ENCODE measurements at regions not wholly inside any gene's neighbourhood (a gene's known extent, or its start where the extent isn't known, plus 50 kb on each side); places are given as distances from the start of the nearest gene placed in this dataset.

DNA sequence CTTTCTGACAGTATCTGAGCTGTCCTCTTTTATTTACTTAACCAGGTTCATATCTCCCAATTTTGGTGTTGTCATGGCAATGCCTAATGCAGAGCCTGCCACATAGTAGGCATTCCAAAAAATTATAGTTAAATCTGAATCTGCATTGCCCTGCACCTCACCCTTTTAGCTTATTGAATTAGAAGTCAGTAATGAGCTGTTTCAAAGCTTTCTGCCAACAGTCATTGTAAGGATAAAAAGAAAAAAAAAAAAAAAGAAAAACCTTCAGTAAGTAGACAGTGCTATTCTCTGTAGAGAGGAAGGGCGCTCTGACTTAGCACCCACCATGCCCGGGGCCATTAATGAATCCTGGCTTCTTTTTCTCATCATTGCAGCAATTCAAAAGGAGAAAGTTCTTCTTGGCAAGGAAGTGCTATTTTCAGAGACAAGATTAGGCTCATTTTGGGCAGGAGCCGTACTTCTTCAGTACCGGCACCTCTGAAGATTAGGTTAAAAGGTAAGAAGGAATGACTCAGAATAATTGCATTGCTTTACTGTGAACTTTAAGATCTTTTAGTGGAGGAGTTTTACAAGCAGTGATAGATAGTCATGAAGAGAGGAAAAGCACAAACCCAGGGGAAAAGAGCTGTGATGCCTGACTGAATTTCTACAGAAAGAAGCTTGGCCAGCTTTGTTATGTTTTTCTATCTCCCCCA is 2041.2 kb upstream of the PIK3C3 start:
- 81 to 83% methylated on average over 4 of the region's 4 CpGs for WGBS, 2 donors
- Histone ChIP-seq H3K4me1 (no peaks in the 10 kb centered on the region), H3K27ac (no peak overlapping the region), H3K36me3 (no peaks in the 10 kb centered on the region), H3K4me3 (no peak overlapping the region), H3K27me3 (no peaks in the 10 kb centered on the region), H3K9me3 (peaks cover 0 to 3% (median 0%) of the 10 kb centered on the region in 4 donors)
- intact Hi-C loops (cut with DNase I): no loop called here
- no peak for DNase-seq
- TF ChIP-seq EP300 (IDR thresholded peaks at IDR 0.05): no peak
- TF ChIP-seq, protein P1, sequence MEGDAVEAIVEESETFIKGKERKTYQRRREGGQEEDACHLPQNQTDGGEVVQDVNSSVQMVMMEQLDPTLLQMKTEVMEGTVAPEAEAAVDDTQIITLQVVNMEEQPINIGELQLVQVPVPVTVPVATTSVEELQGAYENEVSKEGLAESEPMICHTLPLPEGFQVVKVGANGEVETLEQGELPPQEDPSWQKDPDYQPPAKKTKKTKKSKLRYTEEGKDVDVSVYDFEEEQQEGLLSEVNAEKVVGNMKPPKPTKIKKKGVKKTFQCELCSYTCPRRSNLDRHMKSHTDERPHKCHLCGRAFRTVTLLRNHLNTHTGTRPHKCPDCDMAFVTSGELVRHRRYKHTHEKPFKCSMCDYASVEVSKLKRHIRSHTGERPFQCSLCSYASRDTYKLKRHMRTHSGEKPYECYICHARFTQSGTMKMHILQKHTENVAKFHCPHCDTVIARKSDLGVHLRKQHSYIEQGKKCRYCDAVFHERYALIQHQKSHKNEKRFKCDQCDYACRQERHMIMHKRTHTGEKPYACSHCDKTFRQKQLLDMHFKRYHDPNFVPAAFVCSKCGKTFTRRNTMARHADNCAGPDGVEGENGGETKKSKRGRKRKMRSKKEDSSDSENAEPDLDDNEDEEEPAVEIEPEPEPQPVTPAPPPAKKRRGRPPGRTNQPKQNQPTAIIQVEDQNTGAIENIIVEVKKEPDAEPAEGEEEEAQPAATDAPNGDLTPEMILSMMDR (IDR thresholded peaks at IDR 0.05): no peak
- TF ChIP-seq POLR2AphosphoS5 (IDR thresholded peaks at IDR 0.05): no peak
- TF ChIP-seq POLR2A (IDR thresholded peaks at IDR 0.05): no peak

DNA sequence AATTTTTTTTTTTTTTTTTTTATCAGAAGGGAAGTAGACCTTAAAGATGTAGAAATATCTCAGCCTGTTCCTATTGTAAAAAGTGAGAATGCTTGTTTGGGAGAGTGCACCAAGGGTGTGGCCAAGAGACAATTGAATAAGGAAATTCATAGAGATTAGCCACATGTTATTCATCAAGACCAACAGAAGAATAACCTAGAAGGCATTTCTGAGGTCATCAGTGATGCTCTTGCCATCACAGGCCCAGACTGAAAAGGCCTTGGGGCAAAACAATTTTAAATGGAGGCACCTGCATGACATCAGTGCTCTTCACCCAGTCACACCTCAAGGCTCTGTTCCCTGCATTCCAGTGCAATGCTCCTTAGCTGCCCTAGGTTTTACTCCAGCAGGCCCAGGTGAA is 2043.3 kb upstream of the PIK3C3 start:
- Histone ChIP-seq H3K36me3 (no peaks in the 10 kb centered on the region), H3K27me3 (no peaks in the 10 kb centered on the region), H3K9me3 (peaks cover 0 to 3% (median 0%) of the 10 kb centered on the region in 4 donors), H3K27ac (no peak overlapping the region), H3K4me3 (no peak overlapping the region), H3K4me1 (no peaks in the 10 kb centered on the region)
- TF ChIP-seq EP300 (IDR thresholded peaks at IDR 0.05): no peak
- TF ChIP-seq POLR2A (IDR thresholded peaks at IDR 0.05): no peak
- intact Hi-C loops (cut with DNase I): no loop called here
- no peak for DNase-seq

DNA sequence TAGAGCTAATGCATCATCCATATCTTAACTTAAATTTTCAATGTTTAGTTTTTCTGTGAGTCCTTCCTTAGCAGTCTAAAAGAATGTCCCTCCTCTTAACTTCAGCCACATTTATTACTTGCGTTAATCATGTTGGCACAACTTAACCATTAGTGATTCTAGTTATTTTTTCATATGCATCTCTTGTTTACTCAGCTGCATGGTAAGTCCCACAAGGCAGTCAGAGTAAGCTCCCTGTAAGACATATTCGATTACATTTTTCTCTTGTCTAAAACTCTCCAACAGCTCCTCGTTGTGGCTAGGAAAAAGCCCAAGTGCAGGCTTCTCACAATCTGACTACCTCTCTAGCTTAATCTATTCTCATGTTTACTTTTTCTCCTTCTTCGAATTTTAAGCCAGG is 2045.3 kb upstream of the PIK3C3 start:
- Histone ChIP-seq H3K36me3 (no peaks in the 10 kb centered on the region), H3K9me3 (peaks cover 0 to 3% (median 0%) of the 10 kb centered on the region in 4 donors), H3K27ac (no peak overlapping the region), H3K4me1 (no peaks in the 10 kb centered on the region), H3K27me3 (no peaks in the 10 kb centered on the region), H3K4me3 (no peak overlapping the region)
- DNase-seq: no peak
- no peak for TF ChIP-seq EP300 (IDR thresholded peaks at IDR 0.05)
- no peak for TF ChIP-seq POLR2AphosphoS5 (IDR thresholded peaks at IDR 0.05)
- no peak for TF ChIP-seq POLR2A (IDR thresholded peaks at IDR 0.05)
- TF ChIP-seq, protein P1 (IDR thresholded peaks at IDR 0.05): no peak
- intact Hi-C loops (cut with DNase I): no loop called here
- WGBS, 2 donors: 54 to 67% methylated on average over 4 of the region's 4 CpGs

DNA sequence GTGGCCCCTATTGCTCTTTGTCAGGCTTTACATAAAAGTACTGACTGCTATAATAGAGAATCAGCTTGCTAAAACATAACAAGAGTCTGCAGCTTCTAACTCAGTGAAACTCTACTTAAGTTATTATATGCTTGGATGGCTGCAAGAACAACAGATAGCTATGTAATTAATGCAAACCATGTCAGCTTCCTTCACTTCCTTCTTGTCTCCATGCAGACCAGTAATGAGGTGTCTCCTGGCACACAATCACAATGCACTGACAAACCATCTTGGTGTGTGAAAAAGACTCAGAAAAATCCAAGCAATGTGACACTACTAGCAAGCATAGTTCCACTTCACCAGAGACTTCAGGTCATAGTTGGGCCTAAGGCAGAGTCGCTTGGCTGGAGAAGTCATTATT is 2068.9 kb upstream of the PIK3C3 start:
- intact Hi-C loops (cut with DNase I): no loop called here
- no peaks in the 10 kb centered on the region for H3K9me3 ChIP-seq
- no peak for DNase-seq
- no peak overlapping the region for H3K27ac ChIP-seq
- WGBS, 2 donors: 67 to 97% methylated on average over 1 of the region's 1 CpG
- no peaks in the 10 kb centered on the region for H3K27me3 ChIP-seq
- H3K36me3 ChIP-seq: no peaks in the 10 kb centered on the region
- no peaks in the 10 kb centered on the region for H3K4me1 ChIP-seq
- no peak for TF ChIP-seq POLR2AphosphoS5 (IDR thresholded peaks at IDR 0.05)
- TF ChIP-seq POLR2A (IDR thresholded peaks at IDR 0.05): no peak
- TF ChIP-seq EP300 (IDR thresholded peaks at IDR 0.05): no peak
- TF ChIP-seq, protein P1 (IDR thresholded peaks at IDR 0.05): no peak
- H3K4me3 ChIP-seq: no peak overlapping the region

DNA sequence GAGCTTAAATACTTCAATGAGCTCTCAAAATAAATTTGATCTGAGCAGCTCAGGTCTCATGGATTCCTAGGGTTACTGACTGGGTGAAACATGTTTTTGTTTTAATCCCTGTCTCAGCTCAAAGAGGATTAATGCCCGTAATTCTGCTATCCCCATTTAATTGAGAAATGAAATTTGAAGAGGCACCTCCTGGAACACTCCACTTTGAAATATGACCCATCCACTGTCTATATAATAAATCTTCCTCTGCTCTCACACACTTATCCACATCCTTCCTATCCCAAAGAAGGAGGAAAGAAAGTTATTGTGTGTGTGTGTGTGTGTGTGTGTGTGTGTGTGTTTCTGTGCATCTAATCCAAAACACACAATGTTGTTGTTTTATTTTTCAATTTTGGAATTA is 2082.4 kb upstream of the PIK3C3 start:
- 70 to 78% methylated on average over 1 of the region's 1 CpG for WGBS, 2 donors
- Histone ChIP-seq H3K4me3 (no peak overlapping the region), H3K36me3 (no peaks in the 10 kb centered on the region), H3K9me3 (no peaks in the 10 kb centered on the region), H3K27me3 (no peaks in the 10 kb centered on the region), H3K27ac (no peak overlapping the region), H3K4me1 (no peaks in the 10 kb centered on the region)
- intact Hi-C loops (cut with DNase I): no loop called here
- no peak for DNase-seq
- TF ChIP-seq EP300 (IDR thresholded peaks at IDR 0.05): no peak
- TF ChIP-seq, protein P1 (IDR thresholded peaks at IDR 0.05): no peak
- TF ChIP-seq POLR2A (IDR thresholded peaks at IDR 0.05): no peak
- TF ChIP-seq POLR2AphosphoS5 (IDR thresholded peaks at IDR 0.05): no peak

Data from sigmoid colon (tissue), 6 donors.